ENCODE measurements at regions not wholly inside any gene's neighbourhood (a gene's known extent, or its start where the extent isn't known, plus 50 kb on each side); places are given as distances from the start of the nearest gene placed in this dataset.

DNA sequence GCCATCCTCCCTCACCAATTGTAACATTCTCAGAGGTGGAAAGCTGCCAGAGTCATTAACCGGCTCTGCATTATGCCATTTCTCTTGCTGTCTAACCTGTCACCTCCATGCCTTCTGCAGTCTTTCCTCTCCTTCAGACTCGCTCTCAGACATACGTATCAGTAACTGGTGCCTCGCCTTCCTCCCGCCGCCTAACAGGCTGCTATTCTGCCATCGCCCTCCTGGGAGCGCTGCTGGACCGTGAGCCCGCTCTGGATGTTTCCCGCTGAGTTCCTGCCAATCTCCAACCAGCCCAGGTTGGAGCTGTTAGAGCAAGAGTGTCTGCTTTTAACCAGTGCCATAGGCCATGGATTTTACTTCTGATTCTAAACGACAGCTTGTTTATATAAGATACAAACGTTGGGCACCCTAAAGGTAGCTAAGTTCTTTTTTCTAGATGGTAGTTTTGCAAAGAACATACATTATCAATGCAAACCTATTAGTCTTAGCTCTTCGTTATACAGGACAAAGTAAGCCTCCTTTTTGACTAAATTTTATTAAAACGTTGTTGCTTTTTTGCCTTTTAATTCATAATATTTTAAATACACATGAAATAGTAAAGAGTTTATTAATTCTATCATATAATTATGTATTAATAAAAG, 59.5 kb upstream of the NEIL3 start:
- TF ChIP-seq CTCF (conservative IDR thresholded peaks at IDR 0.05; ENCODE audit: low read length) = peak; percentile 90
- no peak for TF ChIP-seq EZH2phosphoT487 (IDR thresholded peaks at IDR 0.05; ENCODE audit: borderline replicate concordance, low read depth, low read length)
